Heart right ventricle (tissue), 16 donors: ENCODE measurements at regions not wholly inside any gene's neighbourhood (a gene's known extent, or its start where the extent isn't known, plus 50 kb on each side); places are given as distances from the start of the nearest gene placed in this dataset.

Experiments used
- ATAC-seq, 8 donors: fragments of 200-7000 bp; cut with Tn5 transposase; one replicate each; pipeline ENCODE4 v1.9.1; 2020; ENCODE audit warnings: mild to moderate bottlenecking in 8 of 8, moderate library complexity in 8 of 8, moderate number of reproducible peaks in 1 of 8
- DNase-seq, 2 donors: peaks; one replicate each; pipeline ENCODE4 v3.0.0-alpha.2; 2020
- H3K27ac ChIP-seq, 10 donors: fragments of 200-600 bp; sonication (generic) in 2 of 10; one replicate each; pipeline versions ENCODE4 v1.5.0 to v1.8.0; 2020 to 2022; ENCODE audit warnings: mild to moderate bottlenecking in 3 of 10
- H3K27me3 ChIP-seq, 7 donors: fragments of 200-600 bp; one replicate each; pipeline ENCODE4 v1.8.0; 2021 to 2022; ENCODE audit warnings: mild to moderate bottlenecking in 2 of 7
- H3K36me3 ChIP-seq, 9 donors: fragments of 200-600 bp; sonication (generic) in 1 of 9; one replicate each; pipeline versions ENCODE4 v1.5.0 to v1.8.0; 2020 to 2022; ENCODE audit warnings: mild to moderate bottlenecking in 2 of 9
- H3K4me1 ChIP-seq, 9 donors: fragments of 200-600 bp; sonication (generic) in 1 of 9; one replicate each; pipeline versions ENCODE4 v1.5.0 to v1.8.0; 2020 to 2022; ENCODE audit warnings: mild to moderate bottlenecking in 4 of 9
- H3K4me3 ChIP-seq, 10 donors: fragments of 200-600 bp; sonication (generic) in 2 of 10; one replicate each; pipeline versions ENCODE4 v1.5.0 to v1.8.0; 2020 to 2022; ENCODE audit warnings: mild to moderate bottlenecking in 7 of 10, moderate library complexity in 2 of 10
- H3K9me3 ChIP-seq, 11 donors: fragments of 200-600 bp in 10 of 11; sonication (generic) in 2 of 11; one replicate each; pipeline versions ENCODE4 v1.5.0 to v1.8.0; 2013 to 2022; ENCODE audit warnings: mild to moderate bottlenecking in 2 of 11, control low read depth in 1 of 11, moderate library complexity in 1 of 11
- CTCF ChIP-seq, 9 donors: fragments of 200-600 bp; sonication (generic) in 2 of 9; IDR thresholded peaks; one replicate each; pipeline versions ENCODE4 v1.5.0 to v1.8.0; 2021 to 2022; ENCODE audit warnings: antibody characterized with exemption in 9 of 9, mild to moderate bottlenecking in 5 of 9, moderate library complexity in 1 of 9
- WGBS, 2 donors: extraction: QIAGEN DNeasy Blood & Tissue Kit; methylation state at CpG; one replicate each; pipeline ENCODE4 v1.1.7; 2013; ENCODE audit warnings: inconsistent platforms in 1 of 2; 5-methylcytosine and 5-hydroxymethylcytosine counted together
- intact Hi-C, 10 donors: fragments of 100-400 bp; cut with DNase I; formaldehyde crosslinking; loops; one replicate each; pipeline versions ENCODE4 v1.11.1 to v1.14.2; 2022
- donor health status: Arrhythmogenic right ventricular cardiomyopathy.
- donor health status: ischemic (EF 13 %, LVEDD 7.1; RV severe dilation, severe dysfunction).
- donor health status: healthy with polysubstance abuse.
- donor health status: DM: no; HTN: yes; CAD: no.
- donor health status: DM: no; HTN: no; CAD: no.
- donor health status: ischemic (EF 25% LVEDD 6.9; RV normal size, moderate dysfunction).
- donor health status: ischemic (EF 25% LVEDD 5.7; RV mildly dilated, moderate dysfunction).
- donor health status: healthy.
- donor health status: DM: yes; HTN: yes; CAD: no.
- donor health status: Ischemic cardiomyopathy.
- donor health status: ischemic (EF 35%, LVEDD 5.7; RV mildly dilated, moderate dysfunction).
- donor health status: nonischemic (EF 11% LVEDD 7.7; RV severe dilation, severe dysfunction).
- donor health status: DM: yes; HTN: yes; CAD: no.
- donor health status: PGD.
- donor health status: ischemic (EF 29% LVEDD 5.4; RV normal size, mild dysfunction).
- donor health status: nonischemic (EF 23%, LVEDD 6.1; RV moderate dilation, normal function).

GRCh38 chr13:79765331-79765730 lies 284.4 kb downstream of the NDFIP2 start:
- no peak for ATAC-seq
- Histone ChIP-seq H3K9me3 (peaks cover 0 to 5% (median 0%) of the 10 kb centered on the region in 11 donors), H3K27ac (no peak overlapping the region), H3K27me3 (no peaks in the 10 kb centered on the region), H3K4me1 (no peaks in the 10 kb centered on the region), H3K4me3 (no peak overlapping the region), H3K36me3 (no peaks in the 10 kb centered on the region)
- no peak for DNase-seq
- intact Hi-C loops = no loop called here
- TF ChIP-seq CTCF (IDR thresholded peaks at IDR 0.05) = no peak

GRCh38 chr13:79749984-79750551 lies 269.1 kb downstream of the NDFIP2 start:
- peaks cover 0 to 22% (median 15%) of the 10 kb centered on the region in 9 donors for H3K4me1 ChIP-seq
- intact Hi-C loops = no loop called here
- H3K27me3 ChIP-seq = no peaks in the 10 kb centered on the region
- peak overlapping the region in 4 of 10 donors; percentile 2 to 26 (median 11) for H3K27ac ChIP-seq
- TF ChIP-seq CTCF (IDR thresholded peaks at IDR 0.05) = no peak
- DNase-seq (peak; percentile 15 to 53), ATAC-seq (peak; percentile 76 to 98 (median 92))
- H3K36me3 ChIP-seq = no peaks in the 10 kb centered on the region
- H3K9me3 ChIP-seq = no peaks in the 10 kb centered on the region
- H3K4me3 ChIP-seq = no peak overlapping the region
- 14 to 16% methylated on average over 3 of the region's 3 CpGs for WGBS, 2 donors

GRCh38 chr13:79749566-79749965 lies 268.6 kb downstream of the NDFIP2 start:
- DNase-seq (no peak), ATAC-seq (no peak)
- Histone ChIP-seq H3K4me3 (no peak overlapping the region), H3K4me1 (peaks cover 0 to 22% (median 15%) of the 10 kb centered on the region in 9 donors), H3K9me3 (no peaks in the 10 kb centered on the region), H3K27ac (peak overlapping the region in 4 of 10 donors; percentile 2 to 26 (median 11)), H3K36me3 (no peaks in the 10 kb centered on the region), H3K27me3 (no peaks in the 10 kb centered on the region)
- intact Hi-C loops = no loop called here
- no peak for TF ChIP-seq CTCF (IDR thresholded peaks at IDR 0.05)
- WGBS, 2 donors = 77 to 86% methylated on average over 2 of the region's 2 CpGs

DNA sequence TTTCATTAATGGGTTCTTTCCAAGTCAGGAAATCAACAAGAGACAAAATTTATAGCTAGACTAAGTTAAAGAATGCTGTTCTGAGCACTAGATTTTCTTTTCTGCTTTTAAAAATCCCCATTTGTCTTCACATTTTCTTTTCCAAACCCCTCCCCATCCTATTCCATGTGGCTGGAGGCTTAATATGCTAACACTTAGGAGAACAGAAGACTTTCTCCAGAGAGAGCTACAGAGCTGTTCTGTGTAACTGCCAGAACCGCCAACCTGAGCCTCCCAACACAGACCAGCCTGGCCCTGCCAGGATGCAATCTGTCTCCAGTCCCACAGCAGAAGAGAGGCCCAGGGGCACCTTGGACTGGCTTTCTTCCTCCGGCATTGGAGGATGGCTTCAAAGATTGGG lies 264.1 kb downstream of the NDFIP2 start:
- peaks cover 0 to 29% (median 12%) of the 10 kb centered on the region in 9 donors for H3K4me1 ChIP-seq
- intact Hi-C loops = no loop called here
- no peak for TF ChIP-seq CTCF (IDR thresholded peaks at IDR 0.05)
- H3K36me3 ChIP-seq = no peaks in the 10 kb centered on the region
- no peak overlapping the region for H3K4me3 ChIP-seq
- DNase-seq (no peak), ATAC-seq (no peak)
- 71 to 80% methylated on average over 2 of the region's 2 CpGs for WGBS, 2 donors
- no peak overlapping the region for H3K27ac ChIP-seq
- no peaks in the 10 kb centered on the region for H3K27me3 ChIP-seq
- H3K9me3 ChIP-seq = no peaks in the 10 kb centered on the region
